ENCODE measurements at regions not wholly inside any gene's neighbourhood (a gene's known extent, or its start where the extent isn't known, plus 50 kb on each side); places are given as distances from the start of the nearest gene placed in this dataset.

GRCh38 chr5:84603568-84604185 lies 219.0 kb upstream of the EDIL3 start:
- FAIRE-seq = no peak
- Histone ChIP-seq H3K9me3 (ENCODE audit: insufficient read depth in 2 of 2, low read depth in 1 of 2, low read length in 1 of 2) (no peaks in the 10 kb centered on the region), H3K79me1 (ENCODE audit: low read depth, low read length) (no peaks in the 10 kb centered on the region), H3K23ac (ENCODE audit: insufficient read length) (no peak overlapping the region), H2BK12ac (ENCODE audit: low read depth, low read length) (no peak overlapping the region), H3K14ac (ENCODE audit: insufficient read length) (no peak overlapping the region), H4K20me1 (replicated peaks in 1 of 2; ENCODE audit: control insufficient read depth in 1 of 2, insufficient read depth in 2 of 2, low read length in 2 of 2) (no peaks in the 10 kb centered on the region), H2BK5ac (ENCODE audit: low read depth, low read length) (no peak overlapping the region), H3K56ac (replicated peaks; ENCODE audit: insufficient read length, low read depth, low read length) (no peak overlapping the region), H4K5ac (ENCODE audit: insufficient read length, low read depth, low read length) (no peak overlapping the region), H3K18ac (ENCODE audit: extremely low read depth, low read length) (no peak overlapping the region), H3K9ac (replicated peaks in 1 of 4; ENCODE audit: extremely low read depth in 1 of 4, low read depth in 3 of 4, low read length in 3 of 4) (peak overlapping the region in 1 of 4 experiments; percentile 34; a peak in 1 of 7 replicates), H3K36me3 (ENCODE audit: control insufficient read depth in 2 of 4, insufficient read depth in 4 of 4, low read length in 3 of 4) (no peaks in the 10 kb centered on the region; a peak in 1 of 8 replicates), H3K23me2 (ENCODE audit: low read depth, low read length) (no peaks in the 10 kb centered on the region), H3K79me2 (ENCODE audit: control insufficient read depth in 1 of 2, insufficient read depth in 2 of 2, low read length in 2 of 2) (no peaks in the 10 kb centered on the region), H3K27ac (ENCODE audit: low read depth, low read length) (no peak overlapping the region), H3K4me3 (ENCODE audit: extremely low read depth in 1 of 4, insufficient read depth in 2 of 4, low read depth in 3 of 4, low read length in 4 of 4) (no peak overlapping the region), H3K4me2 (ENCODE audit: insufficient read depth in 1 of 2, low read depth in 2 of 2, low read length in 2 of 2) (no peak overlapping the region), H2AFZ (ENCODE audit: low read length) (no peak overlapping the region), H3K4ac (replicated peaks; ENCODE audit: insufficient read length, low read depth, low read length) (no peak overlapping the region), H3K4me1 (replicated peaks in 1 of 4; ENCODE audit: control insufficient read depth in 3 of 4, insufficient read depth in 4 of 4, low read length in 3 of 4) (peaks cover 2 to 19% (median 10%) of the 10 kb centered on the region in 4 experiments; a peak in 6 of 7 replicates), H4K8ac (ENCODE audit: extremely low read depth, insufficient read depth, low read length) (no peak overlapping the region), H3K27me3 (replicated peaks in 1 of 4; ENCODE audit: control insufficient read depth in 3 of 4, extremely low read depth in 1 of 4, insufficient read depth in 3 of 4, low read length in 3 of 4) (peaks cover 0 to 1% (median 0%) of the 10 kb centered on the region in 4 experiments; a peak in 1 of 7 replicates), H2BK15ac (ENCODE audit: low read length) (no peak overlapping the region), H2BK120ac (replicated peaks; ENCODE audit: low read depth, low read length) (no peak overlapping the region), H4K91ac (replicated peaks; ENCODE audit: insufficient read length, low read length) (no peak overlapping the region), H2AK5ac (ENCODE audit: low read depth, low read length) (no peak overlapping the region), H2BK20ac (ENCODE audit: low read length) (no peak overlapping the region)
- no peak for DNase-seq (ENCODE audit: low read depth in 1 of 2, low spot score in 2 of 2)
- 53% methylated on average over 3 of the region's 3 CpGs; no CpG with 5 or more reads in 1 of the 2 experiments for WGBS, 2 experiments (ENCODE audit: extremely low coverage in 1 of 2, insufficient coverage in 1 of 2, insufficient read length in 1 of 2, insufficient replicate concordance in 2 of 2, low coverage in 1 of 2, low lambda C conversion rate in 2 of 2, missing lambda C conversion rate in 1 of 2)
- ChIA-PET POLR2A (ENCODE audit: partially characterized antibody) (no interaction called here), CTCF (ENCODE audit: partially characterized antibody) (interaction anchor here (1.0 kb wide), 1 partner anchor 515 kb away, joined by 3 read pairs; no protein-coding TSS in a partner anchor)

Measured in H1 (cell line).